ENCODE measurements at regions not wholly inside any gene's neighbourhood (a gene's known extent, or its start where the extent isn't known, plus 50 kb on each side); places are given as distances from the start of the nearest gene placed in this dataset.
"Not testable (repeated sequence)": the region's sequence is repeated elsewhere in the genome, so short reads cannot be mapped to it uniquely, and the experiment has no call there.

- DNase-seq (ENCODE audit: low read depth), result no peak
These were observed 168.0 kb downstream of the DKK1 start for GRCh38 chr10:52481986-52482555.

- DNase-seq (ENCODE audit: low read depth), result no peak
These were observed 169.5 kb downstream of the DKK1 start for GRCh38 chr10:52483587-52483986.

GRCh38 chr10:52484206-52485065, 170.4 kb downstream of the DKK1 start:
- no peak for DNase-seq (ENCODE audit: low read depth)

GRCh38 chr10:52485462-52485861, 171.4 kb downstream of the DKK1 start:
- DNase-seq (ENCODE audit: low read depth), result no peak

DNA sequence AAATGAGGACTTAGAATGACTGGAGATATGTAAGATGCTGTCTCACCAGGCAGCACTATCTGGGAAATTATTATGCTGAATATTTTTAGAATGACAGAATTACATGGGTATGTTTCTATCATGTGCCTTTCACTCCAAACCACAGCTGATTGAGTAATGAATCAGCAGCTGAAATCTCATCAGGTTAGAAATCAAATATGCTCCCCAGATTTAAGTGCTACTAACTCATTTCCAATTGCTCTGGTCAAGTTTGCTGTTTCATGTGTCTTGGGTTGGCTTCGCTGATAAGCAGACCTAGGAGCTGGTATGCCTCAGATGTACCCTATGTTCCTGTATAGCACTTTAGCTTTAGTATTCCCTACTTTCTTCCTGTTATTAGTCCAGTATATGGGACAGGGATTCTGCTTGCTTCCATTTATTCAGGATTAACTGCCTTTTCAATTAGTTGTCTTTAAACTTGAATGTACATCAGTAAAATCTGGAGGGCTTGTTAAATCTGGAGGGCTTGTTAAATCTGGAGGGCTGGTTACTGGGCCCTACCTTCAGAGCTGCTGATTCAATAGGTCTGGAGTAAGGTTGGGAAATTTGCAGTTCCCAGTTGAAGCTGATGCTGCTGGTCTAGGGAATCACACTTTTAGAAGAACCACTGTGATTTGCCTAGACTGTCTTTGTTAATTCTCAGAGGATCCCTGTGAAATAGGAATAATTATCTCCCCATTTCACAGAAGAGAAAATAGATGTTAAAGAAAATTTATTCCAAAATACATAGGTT, 172.9 kb downstream of the DKK1 start:
- DNase-seq (ENCODE audit: low read depth), result no peak

DNA sequence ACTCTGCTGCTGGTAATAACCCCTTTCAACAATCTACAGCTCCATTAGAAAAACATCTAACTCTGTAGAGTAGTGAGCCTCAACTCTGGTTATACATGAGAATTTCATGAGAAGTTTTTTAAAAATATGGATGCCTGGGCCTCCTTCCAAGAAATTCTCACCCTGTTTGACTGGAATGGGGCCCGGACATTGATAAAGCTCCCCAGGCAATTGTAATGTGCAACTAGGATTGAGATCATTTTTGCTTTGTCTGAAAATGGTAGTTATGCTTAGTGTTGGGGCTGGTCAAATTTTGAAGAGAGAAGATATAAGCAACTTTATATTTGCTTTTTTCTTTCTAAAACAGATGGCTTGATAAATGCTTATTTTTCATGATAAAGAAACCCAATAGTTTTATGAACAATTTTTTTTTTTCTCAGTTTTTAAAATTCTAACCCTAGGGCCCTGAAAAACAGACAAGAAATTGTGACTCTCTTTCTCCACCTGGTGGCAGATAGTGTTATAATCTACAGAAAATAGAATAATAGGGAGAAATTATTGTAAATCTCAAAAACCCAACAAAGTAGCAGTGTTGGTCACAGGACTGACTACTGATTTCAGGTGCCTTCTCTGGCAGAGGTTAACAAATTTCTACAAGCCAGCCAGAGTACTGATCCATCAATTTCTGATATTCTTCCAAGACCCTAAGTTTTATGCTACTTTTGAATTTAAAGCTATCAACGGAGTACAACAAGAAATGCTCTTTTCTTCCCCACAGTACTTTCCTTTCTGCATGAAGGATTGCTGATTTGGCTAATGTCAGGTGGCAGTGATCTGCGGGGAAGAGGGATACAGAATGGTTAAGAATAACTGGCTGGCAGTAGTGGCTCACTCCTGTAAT, 174.8 kb downstream of the DKK1 start:
- DNase-seq (ENCODE audit: low read depth), result no peak

GRCh38 chr10:52491246-52491995, 177.3 kb downstream of the DKK1 start:
- DNase-seq (ENCODE audit: low read depth), result no peak

DNA sequence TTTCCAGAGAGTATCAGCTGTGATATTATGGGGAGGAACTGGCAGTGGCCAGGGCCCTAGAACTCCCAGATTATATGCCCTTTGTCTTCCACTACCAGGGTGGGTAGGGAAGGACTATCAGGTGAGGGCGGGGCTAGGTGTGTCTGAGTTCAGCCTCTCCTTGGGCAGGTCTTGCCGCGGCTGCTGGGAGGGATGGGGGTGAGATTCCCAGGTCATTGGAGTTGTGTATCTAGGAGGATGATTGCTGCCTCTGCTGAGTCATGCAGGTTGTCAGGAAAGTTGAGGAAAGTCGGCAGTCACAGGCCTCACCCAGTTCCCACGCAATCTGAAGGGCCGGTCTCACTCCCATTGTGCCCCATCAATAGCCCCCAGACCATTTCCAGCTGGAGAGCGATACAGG, 185.2 kb downstream of the DKK1 start:
- no peak for DNase-seq (ENCODE audit: low read depth)

DNA sequence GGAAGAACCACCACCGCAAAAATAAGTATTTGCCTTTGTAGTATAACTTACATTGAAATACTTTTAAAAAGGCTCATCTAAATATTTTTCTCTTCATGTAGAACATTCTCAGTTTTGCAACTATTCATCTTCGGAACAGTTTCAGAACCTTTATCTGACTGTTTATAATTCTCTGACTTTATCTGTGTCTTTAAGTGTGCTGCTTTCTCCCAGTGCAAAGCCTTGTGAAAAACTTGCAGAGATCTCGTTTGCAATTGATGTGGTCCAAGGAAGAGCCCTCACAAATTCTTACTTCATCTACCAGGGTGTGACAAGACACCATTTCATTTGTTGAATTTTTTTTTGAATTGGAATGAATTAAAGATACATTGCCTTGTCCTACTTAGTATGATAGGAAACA, 186.4 kb downstream of the DKK1 start:
- DNase-seq (ENCODE audit: low read depth), result no peak

GRCh38 chr10:52502237-52502636, 188.2 kb downstream of the DKK1 start:
- no peak for DNase-seq (ENCODE audit: low read depth)

DNA sequence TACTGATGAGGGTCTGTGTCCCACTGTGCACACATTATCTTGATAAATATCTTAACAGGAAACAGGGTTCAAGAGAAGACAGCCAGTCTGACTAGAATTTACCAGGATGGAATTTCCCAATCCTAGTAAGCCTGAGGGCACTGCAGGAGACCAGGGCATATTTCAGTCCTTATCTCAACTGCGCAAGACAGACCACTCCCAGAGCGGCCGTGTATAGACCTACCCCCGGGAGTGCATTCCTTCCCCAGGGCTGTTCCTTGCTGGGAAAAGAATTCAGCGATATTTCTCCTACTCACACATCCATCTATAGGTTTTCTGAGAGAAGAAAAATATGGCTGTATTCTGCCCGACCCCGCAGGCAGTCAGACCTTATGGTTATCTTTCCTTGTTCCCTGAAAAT, 191.3 kb downstream of the DKK1 start:
- not testable (repeated sequence) for DNase-seq (ENCODE audit: low read depth)

- no peak for DNase-seq (ENCODE audit: low read depth)
These were observed 200.4 kb downstream of the DKK1 start for GRCh38 chr10:52514481-52514880.

DNA sequence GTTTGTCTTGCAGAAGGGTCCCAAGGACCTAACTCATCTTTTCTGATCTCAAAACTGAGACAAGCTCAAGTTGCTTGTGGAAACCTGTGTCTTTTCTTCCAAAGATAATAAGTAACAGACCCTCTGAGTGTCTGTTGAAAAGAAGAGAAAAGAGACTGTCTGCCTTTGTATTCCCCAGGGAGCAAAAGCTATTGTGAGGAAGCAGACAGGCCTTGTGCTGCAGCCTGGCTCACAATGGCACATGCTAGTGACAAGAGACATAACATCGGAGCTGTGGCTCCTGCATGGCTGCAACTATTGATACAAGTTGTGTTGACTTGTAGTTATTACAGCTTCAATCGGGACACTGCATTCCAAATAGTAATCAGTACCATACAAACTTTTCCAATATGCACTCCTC, 202.9 kb downstream of the DKK1 start:
- no peak for DNase-seq (ENCODE audit: low read depth)

DNA sequence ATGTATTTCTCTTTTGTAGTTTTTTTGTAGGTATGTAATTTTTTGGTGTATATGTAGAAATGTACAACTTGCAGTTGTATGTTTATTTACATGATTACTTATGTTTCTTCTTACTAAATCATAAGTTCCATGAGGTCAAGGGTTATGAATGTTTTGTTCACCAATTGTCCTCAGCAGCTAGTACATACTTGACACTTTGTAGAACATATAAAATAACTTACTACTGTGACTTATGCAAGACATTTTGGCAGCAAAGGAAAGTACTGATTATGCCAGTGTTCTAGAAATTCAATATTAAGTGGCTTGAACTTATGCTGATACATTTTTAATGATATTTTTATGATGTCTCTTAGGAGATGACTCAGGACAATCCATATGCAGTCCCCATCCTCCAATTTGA, 209.6 kb downstream of the DKK1 start:
- DNase-seq (ENCODE audit: low read depth), result no peak

GRCh38 chr10:52525761-52526160, 211.7 kb downstream of the DKK1 start:
- no peak for DNase-seq (ENCODE audit: low read depth)

GRCh38 chr10:52526251-52526823, 212.3 kb downstream of the DKK1 start:
- DNase-seq (ENCODE audit: low read depth), result no peak

- DNase-seq (ENCODE audit: low read depth), result no peak
These were observed 218.7 kb downstream of the DKK1 start for GRCh38 chr10:52532650-52533290.

- DNase-seq (ENCODE audit: low read depth), result no peak
These were observed 219.9 kb downstream of the DKK1 start for GRCh38 chr10:52533986-52534385.

- no peak for DNase-seq (ENCODE audit: low read depth)
These were observed 225.4 kb downstream of the DKK1 start for GRCh38 chr10:52539463-52539862.

GRCh38 chr10:52540479-52540984, 226.5 kb downstream of the DKK1 start:
- DNase-seq (ENCODE audit: low read depth), result no peak

Data from CMK (cell line).